ENCODE measurements at regions not wholly inside any gene's neighbourhood (a gene's known extent, or its start where the extent isn't known, plus 50 kb on each side); places are given as distances from the start of the nearest gene placed in this dataset.

DNA sequence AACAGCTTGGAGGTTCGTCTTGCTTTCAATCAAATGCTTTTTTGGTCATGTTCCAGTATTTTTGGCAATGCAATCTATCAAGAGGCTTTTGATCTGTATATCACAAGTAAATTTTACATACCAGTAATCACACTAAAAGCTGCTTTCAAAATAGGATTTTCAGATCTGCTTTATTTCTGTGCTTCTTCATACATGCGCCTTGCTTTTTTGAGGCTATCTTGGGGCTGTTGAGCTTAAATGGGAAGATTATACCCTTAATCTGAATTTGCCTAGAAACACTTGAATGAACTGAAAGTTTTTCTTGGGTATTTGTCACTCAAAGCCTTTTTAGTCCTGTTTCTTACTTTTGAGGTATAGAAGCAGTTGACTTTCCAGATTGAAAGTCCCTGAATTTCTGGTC lies 62.1 kb upstream of the DCBLD2 start:
- TF ChIP-seq, protein P1, sequence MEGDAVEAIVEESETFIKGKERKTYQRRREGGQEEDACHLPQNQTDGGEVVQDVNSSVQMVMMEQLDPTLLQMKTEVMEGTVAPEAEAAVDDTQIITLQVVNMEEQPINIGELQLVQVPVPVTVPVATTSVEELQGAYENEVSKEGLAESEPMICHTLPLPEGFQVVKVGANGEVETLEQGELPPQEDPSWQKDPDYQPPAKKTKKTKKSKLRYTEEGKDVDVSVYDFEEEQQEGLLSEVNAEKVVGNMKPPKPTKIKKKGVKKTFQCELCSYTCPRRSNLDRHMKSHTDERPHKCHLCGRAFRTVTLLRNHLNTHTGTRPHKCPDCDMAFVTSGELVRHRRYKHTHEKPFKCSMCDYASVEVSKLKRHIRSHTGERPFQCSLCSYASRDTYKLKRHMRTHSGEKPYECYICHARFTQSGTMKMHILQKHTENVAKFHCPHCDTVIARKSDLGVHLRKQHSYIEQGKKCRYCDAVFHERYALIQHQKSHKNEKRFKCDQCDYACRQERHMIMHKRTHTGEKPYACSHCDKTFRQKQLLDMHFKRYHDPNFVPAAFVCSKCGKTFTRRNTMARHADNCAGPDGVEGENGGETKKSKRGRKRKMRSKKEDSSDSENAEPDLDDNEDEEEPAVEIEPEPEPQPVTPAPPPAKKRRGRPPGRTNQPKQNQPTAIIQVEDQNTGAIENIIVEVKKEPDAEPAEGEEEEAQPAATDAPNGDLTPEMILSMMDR (IDR thresholded peaks at IDR 0.05), result no peak
- no peak for TF ChIP-seq POLR2A (IDR thresholded peaks at IDR 0.05)
- no peak overlapping the region for H3K27ac ChIP-seq
- no peak for DNase-seq
- no peaks in the 10 kb centered on the region for H3K27me3 ChIP-seq
- no peaks in the 10 kb centered on the region for H3K36me3 ChIP-seq
- WGBS, 2 donors, result 87 to 90% methylated on average over 2 of the region's 2 CpGs
- no peak overlapping the region for H3K4me3 ChIP-seq (replicated peaks in 1 of 3)
- no peaks in the 10 kb centered on the region for H3K9me3 ChIP-seq
- intact Hi-C loops (cut with DNase I), result no loop called here
- no peaks in the 10 kb centered on the region for H3K4me1 ChIP-seq

DNA sequence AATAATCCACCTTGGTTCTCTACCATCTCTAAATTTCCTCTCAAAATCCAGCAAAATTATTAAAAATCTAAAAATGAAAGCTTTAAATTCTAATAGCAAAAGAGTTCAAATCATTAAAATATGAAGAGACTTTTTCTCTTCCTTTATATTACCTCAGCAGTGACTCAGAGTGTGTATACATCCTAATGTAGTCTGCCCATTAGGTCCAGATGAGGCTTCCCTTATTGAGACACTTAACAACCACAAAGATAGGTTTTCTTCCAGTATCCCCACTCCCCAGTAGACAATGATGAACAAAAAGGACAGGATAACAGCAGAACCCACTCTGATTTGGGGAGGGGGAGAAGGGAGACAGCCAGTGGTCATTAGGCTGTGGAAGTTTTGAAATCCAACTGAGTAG lies 61.5 kb upstream of the DCBLD2 start:
- Histone ChIP-seq H3K36me3 (no peaks in the 10 kb centered on the region), H3K9me3 (no peaks in the 10 kb centered on the region), H3K27ac (no peak overlapping the region), H3K4me3 (replicated peaks in 1 of 3) (no peak overlapping the region), H3K27me3 (no peaks in the 10 kb centered on the region), H3K4me1 (no peaks in the 10 kb centered on the region)
- DNase-seq, result no peak
- TF ChIP-seq, protein P1 (IDR thresholded peaks at IDR 0.05), result no peak
- TF ChIP-seq POLR2A (IDR thresholded peaks at IDR 0.05), result no peak
- intact Hi-C loops (cut with DNase I), result no loop called here

DNA sequence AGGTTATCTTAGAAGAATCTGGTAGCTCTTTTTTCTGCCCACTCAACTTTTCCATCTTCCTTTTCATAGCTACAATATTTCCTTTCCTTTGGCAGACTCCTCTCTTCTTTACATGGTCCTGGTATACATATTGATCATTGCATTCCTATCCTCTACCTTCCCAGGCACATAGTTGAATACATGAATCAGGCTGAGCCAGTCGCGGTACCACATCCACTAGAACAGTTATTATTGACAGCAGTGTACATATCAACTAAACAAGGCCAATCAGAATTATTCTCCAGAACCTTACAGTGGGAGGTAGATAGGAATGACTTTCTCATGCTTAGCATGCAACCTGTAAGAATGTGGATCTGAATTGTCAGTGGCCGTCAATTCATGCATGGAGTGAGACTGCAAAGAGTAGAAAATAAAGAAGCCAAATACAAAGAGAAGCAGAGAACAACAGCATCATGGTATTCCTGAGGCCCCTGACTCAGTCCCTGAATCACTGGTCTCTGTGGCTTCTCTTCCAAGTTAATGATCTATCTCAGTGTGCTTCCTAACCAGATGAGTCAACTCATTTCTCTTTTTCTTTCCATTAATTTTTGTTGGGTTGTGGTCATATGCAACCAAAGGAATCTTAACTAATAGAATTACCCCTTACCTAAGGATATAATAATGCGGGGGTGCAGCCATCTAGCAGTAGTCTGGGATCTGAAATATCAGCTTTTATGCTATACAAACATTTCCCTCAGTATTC lies 60.9 kb upstream of the DCBLD2 start:
- no peak overlapping the region for H3K4me3 ChIP-seq (replicated peaks in 1 of 3)
- 90 to 92% methylated on average over 4 of the region's 4 CpGs for WGBS, 2 donors
- intact Hi-C loops (cut with DNase I), result no loop called here
- no peak overlapping the region for H3K27ac ChIP-seq
- no peaks in the 10 kb centered on the region for H3K4me1 ChIP-seq
- no peaks in the 10 kb centered on the region for H3K27me3 ChIP-seq
- H3K36me3 ChIP-seq, result no peaks in the 10 kb centered on the region
- no peak for DNase-seq
- TF ChIP-seq, protein P1 (IDR thresholded peaks at IDR 0.05), result no peak
- no peak for TF ChIP-seq POLR2A (IDR thresholded peaks at IDR 0.05)
- no peaks in the 10 kb centered on the region for H3K9me3 ChIP-seq

DNA sequence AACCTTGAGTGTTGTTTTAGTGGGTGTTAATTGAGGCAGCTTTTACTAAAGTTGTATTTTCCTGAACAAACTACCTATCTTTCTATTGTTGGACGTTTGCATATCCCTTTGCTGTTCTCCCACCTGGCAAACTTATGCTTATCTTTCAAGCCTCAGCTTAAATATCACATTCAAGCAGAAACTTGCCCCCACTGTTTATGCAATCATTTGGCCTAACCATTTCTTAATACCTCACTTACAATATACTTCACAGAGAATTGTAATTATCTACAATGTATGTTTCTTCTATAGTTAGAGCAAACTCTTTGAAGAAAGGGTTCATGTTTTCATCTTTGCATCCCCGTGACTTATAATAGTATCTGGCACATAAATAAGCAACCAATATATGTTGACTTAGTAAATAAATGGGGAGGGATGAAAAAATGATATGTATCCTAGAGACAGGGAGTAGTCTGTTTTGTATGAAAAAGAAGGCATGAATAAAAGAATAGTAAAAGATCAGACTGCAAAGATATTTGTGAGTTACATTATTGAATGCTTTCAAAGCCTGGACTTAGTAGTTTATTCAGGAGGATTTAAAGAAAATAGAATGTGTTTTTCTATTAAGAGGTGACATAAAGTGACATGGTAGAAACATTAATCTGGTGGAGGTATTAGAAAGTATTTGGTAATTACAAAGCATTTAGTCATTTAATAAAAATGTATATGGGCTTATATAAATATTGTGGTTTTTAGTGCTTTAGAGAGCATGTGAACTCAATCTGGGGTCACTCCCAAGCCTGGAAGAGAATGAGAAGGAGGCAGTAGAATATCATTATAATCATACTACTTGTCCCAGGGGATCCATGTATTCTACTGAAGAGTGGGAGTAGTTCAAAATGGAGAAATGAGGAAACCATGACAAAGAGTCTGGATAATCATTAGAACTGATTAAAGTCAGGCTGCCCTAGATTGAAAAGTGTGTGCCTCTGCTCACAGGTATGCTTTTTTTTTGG lies 60.0 kb upstream of the DCBLD2 start:
- Histone ChIP-seq H3K36me3 (no peaks in the 10 kb centered on the region), H3K27ac (no peak overlapping the region), H3K27me3 (no peaks in the 10 kb centered on the region), H3K4me1 (no peaks in the 10 kb centered on the region), H3K9me3 (no peaks in the 10 kb centered on the region), H3K4me3 (replicated peaks in 1 of 3) (no peak overlapping the region)
- no peak for DNase-seq
- TF ChIP-seq, protein P1 (IDR thresholded peaks at IDR 0.05), result no peak
- no peak for TF ChIP-seq POLR2A (IDR thresholded peaks at IDR 0.05)
- WGBS, 2 donors, result 78 to 82% methylated on average over 2 of the region's 2 CpGs
- intact Hi-C loops (cut with DNase I), result no loop called here

DNA sequence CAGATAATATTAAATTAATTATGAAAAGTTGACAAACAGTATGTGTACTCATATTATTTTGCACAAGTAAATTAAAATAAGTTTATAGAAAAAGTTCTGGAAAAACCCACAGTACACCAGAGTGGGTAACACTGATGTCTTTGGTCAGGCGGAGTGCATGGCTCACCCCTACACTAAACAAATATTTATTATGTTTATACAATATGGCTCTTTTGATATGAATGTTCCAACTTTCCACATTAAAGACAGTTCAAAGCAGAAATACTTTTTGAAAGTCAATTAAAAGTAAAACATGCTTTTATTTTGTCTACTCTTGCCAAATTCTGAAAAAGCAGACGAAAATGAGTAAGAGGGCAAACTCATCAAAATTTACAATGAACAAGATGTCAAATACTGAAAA lies 56.2 kb upstream of the DCBLD2 start:
- intact Hi-C loops (cut with DNase I), result no loop called here
- H3K4me1 ChIP-seq, result no peaks in the 10 kb centered on the region
- no peaks in the 10 kb centered on the region for H3K9me3 ChIP-seq
- 86 to 88% methylated on average over 2 of the region's 2 CpGs for WGBS, 2 donors
- H3K27ac ChIP-seq, result no peak overlapping the region
- no peaks in the 10 kb centered on the region for H3K27me3 ChIP-seq
- DNase-seq, result no peak
- no peak for TF ChIP-seq POLR2A (IDR thresholded peaks at IDR 0.05)
- TF ChIP-seq, protein P1 (IDR thresholded peaks at IDR 0.05), result no peak
- no peaks in the 10 kb centered on the region for H3K36me3 ChIP-seq
- no peak overlapping the region for H3K4me3 ChIP-seq (replicated peaks in 1 of 3)
